ENCODE measurements at regions not wholly inside any gene's neighbourhood (a gene's known extent, or its start where the extent isn't known, plus 50 kb on each side); places are given as distances from the start of the nearest gene placed in this dataset.

DNA sequence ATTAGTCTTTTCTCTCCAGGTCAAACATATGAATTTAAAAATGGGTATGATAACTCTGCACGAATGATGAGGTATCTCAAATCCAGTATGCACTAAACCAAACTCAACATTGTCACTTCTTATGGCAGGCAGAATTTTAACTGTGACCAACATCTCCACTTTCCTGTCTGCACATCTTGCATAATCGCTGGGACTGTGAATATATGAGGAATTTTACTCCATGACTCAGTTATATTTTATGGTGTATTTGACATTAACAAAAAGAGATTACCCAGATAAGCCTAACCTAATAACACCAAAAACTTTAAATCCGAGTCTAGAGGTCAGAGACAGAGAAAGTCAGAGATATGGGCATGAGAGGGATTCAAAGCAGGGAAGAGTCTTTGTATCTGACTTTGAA is 454.5 kb upstream of the SEMA3D start:
- Histone ChIP-seq H3K4me3 (ENCODE audit: low read length) (no peak overlapping the region), H3K9ac (ENCODE audit: low read length) (no peak overlapping the region), H4K8ac (ENCODE audit: low read depth, low read length) (no peak overlapping the region), H3K27ac (ENCODE audit: low read depth, low read length) (no peak overlapping the region), H3K79me1 (ENCODE audit: low read length) (no peaks in the 10 kb centered on the region), H4K5ac (ENCODE audit: low read length) (no peak overlapping the region), H3K23ac (ENCODE audit: low read length) (no peak overlapping the region), H3K4ac (ENCODE audit: low read depth, low read length) (no peak overlapping the region), H2BK5ac (ENCODE audit: low read length) (no peak overlapping the region), H2AK5ac (ENCODE audit: low read length) (no peak overlapping the region), H3K56ac (ENCODE audit: low read length) (no peak overlapping the region), H3K4me2 (ENCODE audit: low read length) (no peak overlapping the region), H3K4me1 (ENCODE audit: control insufficient read depth, low read depth, low read length) (no peaks in the 10 kb centered on the region), H3K79me2 (ENCODE audit: control insufficient read depth, insufficient read depth, low read length) (no peaks in the 10 kb centered on the region), H3K18ac (ENCODE audit: low read length) (no peak overlapping the region), H2BK120ac (ENCODE audit: low read depth, low read length) (no peak overlapping the region), H3K27me3 (ENCODE audit: insufficient read depth, low read length, poor library complexity) (no peaks in the 10 kb centered on the region), H3K36me3 (ENCODE audit: control insufficient read depth, insufficient read depth, low read length) (no peaks in the 10 kb centered on the region), H2BK15ac (replicated peaks; ENCODE audit: low read depth) (no peak overlapping the region)
- DNase-seq: no peak
- no CpG with 5 or more reads among the region's 3 CpGs for WGBS (ENCODE audit: extremely low coverage, insufficient coverage, low lambda C conversion rate)

- Histone ChIP-seq H2AK5ac (ENCODE audit: low read length) (no peak overlapping the region), H3K4ac (ENCODE audit: low read depth, low read length) (no peak overlapping the region), H4K8ac (ENCODE audit: low read depth, low read length) (no peak overlapping the region), H3K23ac (ENCODE audit: low read length) (no peak overlapping the region), H3K79me2 (ENCODE audit: control insufficient read depth, insufficient read depth, low read length) (no peaks in the 10 kb centered on the region), H3K79me1 (ENCODE audit: low read length) (no peaks in the 10 kb centered on the region), H3K27ac (ENCODE audit: low read depth, low read length) (no peak overlapping the region), H3K36me3 (ENCODE audit: control insufficient read depth, insufficient read depth, low read length) (no peaks in the 10 kb centered on the region), H3K18ac (ENCODE audit: low read length) (no peak overlapping the region), H3K9ac (ENCODE audit: low read length) (no peak overlapping the region), H3K4me2 (ENCODE audit: low read length) (no peak overlapping the region), H2BK5ac (ENCODE audit: low read length) (no peak overlapping the region), H2BK15ac (replicated peaks; ENCODE audit: low read depth) (no peak overlapping the region), H3K4me3 (ENCODE audit: low read length) (no peak overlapping the region), H3K56ac (ENCODE audit: low read length) (no peak overlapping the region), H3K27me3 (ENCODE audit: insufficient read depth, low read length, poor library complexity) (no peaks in the 10 kb centered on the region), H3K4me1 (ENCODE audit: control insufficient read depth, low read depth, low read length) (no peaks in the 10 kb centered on the region), H2BK120ac (ENCODE audit: low read depth, low read length) (no peak overlapping the region), H4K5ac (ENCODE audit: low read length) (no peak overlapping the region)
- DNase-seq: no peak
- no CpG with 5 or more reads among the region's 1 CpG for WGBS (ENCODE audit: extremely low coverage, insufficient coverage, low lambda C conversion rate)
These were observed 451.5 kb upstream of the SEMA3D start for GRCh38 chr7:85638394-85638793.

GRCh38 chr7:85634951-85635350 is 448.1 kb upstream of the SEMA3D start:
- Histone ChIP-seq H3K36me3 (ENCODE audit: control insufficient read depth, insufficient read depth, low read length) (no peaks in the 10 kb centered on the region), H3K23ac (ENCODE audit: low read length) (no peak overlapping the region), H3K4ac (ENCODE audit: low read depth, low read length) (no peak overlapping the region), H3K4me2 (ENCODE audit: low read length) (no peak overlapping the region), H2BK15ac (replicated peaks; ENCODE audit: low read depth) (no peak overlapping the region), H4K8ac (ENCODE audit: low read depth, low read length) (no peak overlapping the region), H3K4me3 (ENCODE audit: low read length) (no peak overlapping the region), H3K18ac (ENCODE audit: low read length) (no peak overlapping the region), H3K79me2 (ENCODE audit: control insufficient read depth, insufficient read depth, low read length) (no peaks in the 10 kb centered on the region), H3K79me1 (ENCODE audit: low read length) (no peaks in the 10 kb centered on the region), H3K56ac (ENCODE audit: low read length) (peak overlapping the region; percentile 40), H3K9ac (ENCODE audit: low read length) (no peak overlapping the region), H3K27ac (ENCODE audit: low read depth, low read length) (no peak overlapping the region), H3K4me1 (ENCODE audit: control insufficient read depth, low read depth, low read length) (no peaks in the 10 kb centered on the region), H2BK5ac (ENCODE audit: low read length) (no peak overlapping the region), H3K27me3 (ENCODE audit: insufficient read depth, low read length, poor library complexity) (no peaks in the 10 kb centered on the region), H4K5ac (ENCODE audit: low read length) (no peak overlapping the region), H2BK120ac (ENCODE audit: low read depth, low read length) (no peak overlapping the region), H2AK5ac (ENCODE audit: low read length) (no peak overlapping the region)
- no CpG with 5 or more reads among the region's 2 CpGs for WGBS (ENCODE audit: extremely low coverage, insufficient coverage, low lambda C conversion rate)
- no peak for DNase-seq

DNA sequence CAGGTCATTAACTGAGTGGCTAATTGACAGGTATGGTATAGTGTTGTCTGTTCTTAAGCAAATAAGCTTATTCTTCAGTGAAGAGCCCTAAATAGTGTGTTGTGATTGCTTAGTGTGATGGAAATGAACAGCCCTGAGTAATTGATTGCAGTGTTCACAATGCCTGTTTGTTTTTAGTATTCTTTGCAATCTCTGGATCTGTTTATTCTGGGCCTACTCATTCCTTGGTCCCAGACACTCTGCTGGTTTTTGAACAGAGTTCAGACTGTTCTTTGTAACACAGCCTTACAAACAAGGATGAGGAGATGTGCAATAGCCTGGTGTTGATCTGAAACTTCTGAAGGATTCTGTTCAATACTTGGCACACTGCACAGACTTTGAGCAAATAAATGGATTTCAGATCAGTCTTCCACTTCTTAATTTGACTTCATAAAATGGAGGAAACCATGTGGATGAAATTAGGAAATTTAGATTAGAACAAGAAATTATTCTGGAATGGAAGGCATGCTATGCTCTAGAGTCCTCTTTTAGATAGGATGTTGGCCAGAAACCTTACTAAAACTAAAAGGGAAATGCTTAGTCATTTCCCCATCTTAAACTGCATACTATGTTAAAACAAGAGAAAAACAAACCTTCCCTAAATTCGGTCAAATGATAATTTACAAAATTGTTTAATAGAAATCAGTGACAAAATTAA is 444.2 kb upstream of the SEMA3D start:
- H3K56ac ChIP-seq (ENCODE audit: low read length): no peak overlapping the region
- no peaks in the 10 kb centered on the region for H3K4me1 ChIP-seq (ENCODE audit: control insufficient read depth, low read depth, low read length)
- no peak overlapping the region for H4K8ac ChIP-seq (ENCODE audit: low read depth, low read length)
- H2BK5ac ChIP-seq (ENCODE audit: low read length): no peak overlapping the region
- no peak overlapping the region for H3K4me2 ChIP-seq (ENCODE audit: low read length)
- WGBS (ENCODE audit: extremely low coverage, insufficient coverage, low lambda C conversion rate): no CpG with 5 or more reads among the region's 1 CpG
- no peak overlapping the region for H4K5ac ChIP-seq (ENCODE audit: low read length)
- no peak overlapping the region for H3K4me3 ChIP-seq (ENCODE audit: low read length)
- no peak overlapping the region for H2BK120ac ChIP-seq (ENCODE audit: low read depth, low read length)
- H3K27ac ChIP-seq (ENCODE audit: low read depth, low read length): no peak overlapping the region
- no peak for DNase-seq
- H3K27me3 ChIP-seq (ENCODE audit: insufficient read depth, low read length, poor library complexity): no peaks in the 10 kb centered on the region
- no peak overlapping the region for H3K4ac ChIP-seq (ENCODE audit: low read depth, low read length)
- no peak overlapping the region for H3K18ac ChIP-seq (ENCODE audit: low read length)
- no peaks in the 10 kb centered on the region for H3K79me2 ChIP-seq (ENCODE audit: control insufficient read depth, insufficient read depth, low read length)
- no peaks in the 10 kb centered on the region for H3K79me1 ChIP-seq (ENCODE audit: low read length)
- H2AK5ac ChIP-seq (ENCODE audit: low read length): no peak overlapping the region
- H3K9ac ChIP-seq (ENCODE audit: low read length): no peak overlapping the region
- H3K23ac ChIP-seq (ENCODE audit: low read length): no peak overlapping the region
- no peaks in the 10 kb centered on the region for H3K36me3 ChIP-seq (ENCODE audit: control insufficient read depth, insufficient read depth, low read length)
- H2BK15ac ChIP-seq (replicated peaks; ENCODE audit: low read depth): no peak overlapping the region

DNA sequence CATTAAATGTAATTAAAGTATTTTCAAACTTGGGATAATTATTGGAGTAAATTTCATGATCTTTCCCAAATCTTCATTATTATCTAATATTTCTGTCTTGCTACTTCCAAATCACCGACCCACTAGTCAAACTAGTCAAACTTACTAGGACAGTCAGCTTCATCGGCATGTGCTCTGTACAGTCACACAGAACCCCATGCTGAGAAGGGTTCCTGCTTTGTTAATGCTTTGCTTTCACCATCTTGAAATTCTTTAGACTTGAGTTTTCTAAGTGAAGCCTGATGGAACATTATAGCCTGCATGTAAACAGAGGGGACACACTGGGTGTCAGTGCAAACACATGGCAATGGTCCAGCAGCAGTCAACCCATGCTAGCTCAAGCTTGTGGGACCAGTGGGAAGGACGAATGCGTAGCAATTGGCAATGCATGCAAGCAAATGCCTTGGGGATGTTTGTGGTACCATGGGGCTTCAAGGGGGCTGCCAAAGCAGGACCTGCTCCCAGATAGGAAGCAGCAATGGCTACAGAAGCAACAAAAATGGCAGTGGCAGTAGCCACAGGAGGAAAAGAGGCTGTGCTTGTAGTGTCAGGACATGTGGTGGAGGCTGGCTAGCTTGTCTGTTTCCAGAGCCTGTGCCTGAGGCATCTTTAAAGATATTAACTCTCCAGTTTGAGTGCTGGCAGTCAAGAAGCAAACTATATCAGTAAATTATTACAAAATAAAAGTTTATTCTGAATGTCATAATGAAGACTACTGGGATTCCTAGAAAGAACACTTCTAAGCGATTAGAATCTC is 441.1 kb upstream of the SEMA3D start:
- H4K8ac ChIP-seq (ENCODE audit: low read depth, low read length): no peak overlapping the region
- H3K9ac ChIP-seq (ENCODE audit: low read length): no peak overlapping the region
- no peak overlapping the region for H2BK15ac ChIP-seq (replicated peaks; ENCODE audit: low read depth)
- no peaks in the 10 kb centered on the region for H3K79me2 ChIP-seq (ENCODE audit: control insufficient read depth, insufficient read depth, low read length)
- no peak overlapping the region for H3K23ac ChIP-seq (ENCODE audit: low read length)
- H3K56ac ChIP-seq (ENCODE audit: low read length): no peak overlapping the region
- peak; percentile 4 for DNase-seq
- no peak overlapping the region for H2BK120ac ChIP-seq (ENCODE audit: low read depth, low read length)
- H3K18ac ChIP-seq (ENCODE audit: low read length): no peak overlapping the region
- H4K5ac ChIP-seq (ENCODE audit: low read length): no peak overlapping the region
- no peaks in the 10 kb centered on the region for H3K4me1 ChIP-seq (ENCODE audit: control insufficient read depth, low read depth, low read length)
- no peaks in the 10 kb centered on the region for H3K27me3 ChIP-seq (ENCODE audit: insufficient read depth, low read length, poor library complexity)
- no CpG with 5 or more reads among the region's 5 CpGs for WGBS (ENCODE audit: extremely low coverage, insufficient coverage, low lambda C conversion rate)
- H3K4ac ChIP-seq (ENCODE audit: low read depth, low read length): no peak overlapping the region
- H2BK5ac ChIP-seq (ENCODE audit: low read length): no peak overlapping the region
- no peak overlapping the region for H3K27ac ChIP-seq (ENCODE audit: low read depth, low read length)
- H2AK5ac ChIP-seq (ENCODE audit: low read length): no peak overlapping the region
- H3K79me1 ChIP-seq (ENCODE audit: low read length): no peaks in the 10 kb centered on the region
- no peak overlapping the region for H3K4me2 ChIP-seq (ENCODE audit: low read length)
- no peaks in the 10 kb centered on the region for H3K36me3 ChIP-seq (ENCODE audit: control insufficient read depth, insufficient read depth, low read length)
- no peak overlapping the region for H3K4me3 ChIP-seq (ENCODE audit: low read length)
